ENCODE measurements at regions not wholly inside any gene's neighbourhood (a gene's known extent, or its start where the extent isn't known, plus 50 kb on each side); places are given as distances from the start of the nearest gene placed in this dataset.

- Histone ChIP-seq H3K9me3 (ENCODE audit: control insufficient read depth, low read length) (no peaks in the 10 kb centered on the region), H3K9ac (ENCODE audit: extremely low read depth, low read length, poor library complexity, severe bottlenecking) (no peak overlapping the region), H3K4me3 (ENCODE audit: low read length) (no peak overlapping the region), H3K27me3 (ENCODE audit: control insufficient read depth, insufficient read depth, low read length, poor library complexity, severe bottlenecking) (no peaks in the 10 kb centered on the region), H3K27ac (ENCODE audit: low read depth, low read length) (no peak overlapping the region), H3K36me3 (ENCODE audit: control insufficient read depth, insufficient read depth, low read length) (no peaks in the 10 kb centered on the region), H3K4me1 (ENCODE audit: control insufficient read depth, insufficient read depth, low read length) (no peaks in the 10 kb centered on the region)
- peak; percentile 52 for DNase-seq
- peaks cover 10% of the 10 kb centered on the region for H3K27me3 Mint-ChIP-seq (ENCODE audit: insufficient read depth)
- H3K9me3 Mint-ChIP-seq: no peaks in the 10 kb centered on the region
- 26 to 44% methylated on average over 4 to 5 of the region's 5 CpGs for WGBS, 2 experiments (ENCODE audit: insufficient coverage in 1 of 2, insufficient read length in 1 of 2)
- H3K4me3 Mint-ChIP-seq: no peak overlapping the region
- H3K4me1 Mint-ChIP-seq: peaks cover 25% of the 10 kb centered on the region
- TF ChIP-seq, protein P1, sequence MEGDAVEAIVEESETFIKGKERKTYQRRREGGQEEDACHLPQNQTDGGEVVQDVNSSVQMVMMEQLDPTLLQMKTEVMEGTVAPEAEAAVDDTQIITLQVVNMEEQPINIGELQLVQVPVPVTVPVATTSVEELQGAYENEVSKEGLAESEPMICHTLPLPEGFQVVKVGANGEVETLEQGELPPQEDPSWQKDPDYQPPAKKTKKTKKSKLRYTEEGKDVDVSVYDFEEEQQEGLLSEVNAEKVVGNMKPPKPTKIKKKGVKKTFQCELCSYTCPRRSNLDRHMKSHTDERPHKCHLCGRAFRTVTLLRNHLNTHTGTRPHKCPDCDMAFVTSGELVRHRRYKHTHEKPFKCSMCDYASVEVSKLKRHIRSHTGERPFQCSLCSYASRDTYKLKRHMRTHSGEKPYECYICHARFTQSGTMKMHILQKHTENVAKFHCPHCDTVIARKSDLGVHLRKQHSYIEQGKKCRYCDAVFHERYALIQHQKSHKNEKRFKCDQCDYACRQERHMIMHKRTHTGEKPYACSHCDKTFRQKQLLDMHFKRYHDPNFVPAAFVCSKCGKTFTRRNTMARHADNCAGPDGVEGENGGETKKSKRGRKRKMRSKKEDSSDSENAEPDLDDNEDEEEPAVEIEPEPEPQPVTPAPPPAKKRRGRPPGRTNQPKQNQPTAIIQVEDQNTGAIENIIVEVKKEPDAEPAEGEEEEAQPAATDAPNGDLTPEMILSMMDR (conservative IDR thresholded peaks at IDR 0.05): no peak
- H3K36me3 Mint-ChIP-seq (ENCODE audit: low read depth): no peaks in the 10 kb centered on the region
- H3K27ac Mint-ChIP-seq: no peak overlapping the region
Measured at GRCh38 chr14:87186737-87187136, 806.2 kb downstream of the GALC start.

- Mint-ChIP-seq H3K27ac (no peak overlapping the region), H3K36me3 (ENCODE audit: low read depth) (no peaks in the 10 kb centered on the region), H3K27me3 (ENCODE audit: insufficient read depth) (peaks cover 10% of the 10 kb centered on the region), H3K9me3 (no peaks in the 10 kb centered on the region), H3K4me3 (no peak overlapping the region), H3K4me1 (peaks cover 27% of the 10 kb centered on the region)
- Histone ChIP-seq H3K27ac (ENCODE audit: low read depth, low read length) (no peak overlapping the region), H3K9me3 (ENCODE audit: control insufficient read depth, low read length) (no peaks in the 10 kb centered on the region), H3K4me1 (ENCODE audit: control insufficient read depth, insufficient read depth, low read length) (no peaks in the 10 kb centered on the region), H3K27me3 (ENCODE audit: control insufficient read depth, insufficient read depth, low read length, poor library complexity, severe bottlenecking) (no peaks in the 10 kb centered on the region), H3K4me3 (ENCODE audit: low read length) (no peak overlapping the region), H3K9ac (ENCODE audit: extremely low read depth, low read length, poor library complexity, severe bottlenecking) (no peak overlapping the region), H3K36me3 (ENCODE audit: control insufficient read depth, insufficient read depth, low read length) (no peaks in the 10 kb centered on the region)
- no peak for DNase-seq
- TF ChIP-seq, protein P1 (conservative IDR thresholded peaks at IDR 0.05): no peak
- WGBS, 2 experiments (ENCODE audit: insufficient coverage in 1 of 2, insufficient read length in 1 of 2): 67 to 70% methylated on average over 10 of the region's 10 CpGs
Measured at GRCh38 chr14:87185961-87186560, 806.9 kb downstream of the GALC start.

- 83 to 91% methylated on average over 1 to 4 of the region's 4 CpGs for WGBS, 2 experiments (ENCODE audit: insufficient coverage in 1 of 2, insufficient read length in 1 of 2)
- DNase-seq: no peak
Measured at GRCh38 chr14:87184180-87184579, 808.8 kb downstream of the GALC start.

More at GRCh38 chr14:87184180-87184579, 808.8 kb downstream of the GALC start:
- H3K4me3 ChIP-seq (ENCODE audit: low read length): no peak overlapping the region
- no peak overlapping the region for H3K27ac ChIP-seq (ENCODE audit: low read depth, low read length)
- no peaks in the 10 kb centered on the region for H3K36me3 ChIP-seq (ENCODE audit: control insufficient read depth, insufficient read depth, low read length)
- no peaks in the 10 kb centered on the region for H3K36me3 Mint-ChIP-seq (ENCODE audit: low read depth)
- peaks cover 28% of the 10 kb centered on the region for H3K4me1 Mint-ChIP-seq
- no peaks in the 10 kb centered on the region for H3K27me3 ChIP-seq (ENCODE audit: control insufficient read depth, insufficient read depth, low read length, poor library complexity, severe bottlenecking)
- no peak overlapping the region for H3K9ac ChIP-seq (ENCODE audit: extremely low read depth, low read length, poor library complexity, severe bottlenecking)
- peaks cover 3% of the 10 kb centered on the region for H3K27me3 Mint-ChIP-seq (ENCODE audit: insufficient read depth)
- H3K4me1 ChIP-seq (ENCODE audit: control insufficient read depth, insufficient read depth, low read length): no peaks in the 10 kb centered on the region
- H3K27ac Mint-ChIP-seq: no peak overlapping the region
- no peak overlapping the region for H3K4me3 Mint-ChIP-seq
- no peaks in the 10 kb centered on the region for H3K9me3 Mint-ChIP-seq
- no peaks in the 10 kb centered on the region for H3K9me3 ChIP-seq (ENCODE audit: control insufficient read depth, low read length)
- TF ChIP-seq, protein P1 (conservative IDR thresholded peaks at IDR 0.05): no peak

Data from endodermal cell (in vitro differentiated cells).